Left renal pelvis (tissue), 4 donors: ENCODE measurements at regions not wholly inside any gene's neighbourhood (a gene's known extent, or its start where the extent isn't known, plus 50 kb on each side); places are given as distances from the start of the nearest gene placed in this dataset.

Source experiments
- DNase-seq, 4 donors: peaks; one replicate each; pipeline ENCODE4 v3.0.0-alpha.2; 2013; ENCODE audit warnings: low read depth in 4 of 4, low spot score in 3 of 4

- no peak for DNase-seq
These were observed 594.9 kb upstream of the ID2 start for GRCh38 chr2:8086796-8087479.

- DNase-seq, result no peak
These were observed 594.4 kb upstream of the ID2 start for GRCh38 chr2:8087480-8087840.

GRCh38 chr2:8088810-8089209 is 593.0 kb upstream of the ID2 start:
- DNase-seq, result no peak

GRCh38 chr2:8089596-8089995 is 592.3 kb upstream of the ID2 start:
- DNase-seq, result no peak

- DNase-seq, result no peak
These were observed 590.8 kb upstream of the ID2 start for GRCh38 chr2:8090748-8091700.

- no peak for DNase-seq
These were observed 587.3 kb upstream of the ID2 start for GRCh38 chr2:8094526-8094925.

GRCh38 chr2:8095978-8096377 is 585.9 kb upstream of the ID2 start:
- no peak for DNase-seq

GRCh38 chr2:8096484-8096883 is 585.4 kb upstream of the ID2 start:
- no peak for DNase-seq

- DNase-seq, result no peak
These were observed 583.2 kb upstream of the ID2 start for GRCh38 chr2:8098476-8099266.

- DNase-seq, result no peak
These were observed 582.6 kb upstream of the ID2 start for GRCh38 chr2:8099267-8099582.

- DNase-seq, result no peak
These were observed 580.1 kb upstream of the ID2 start for GRCh38 chr2:8101614-8102277.

GRCh38 chr2:8102470-8102869 is 579.4 kb upstream of the ID2 start:
- DNase-seq, result no peak

GRCh38 chr2:8103085-8103708 is 578.7 kb upstream of the ID2 start:
- no peak for DNase-seq

GRCh38 chr2:8107150-8107549 is 574.7 kb upstream of the ID2 start:
- no peak for DNase-seq

- no peak for DNase-seq
These were observed 574.1 kb upstream of the ID2 start for GRCh38 chr2:8107621-8108378.

- DNase-seq, result no peak
These were observed 571.1 kb upstream of the ID2 start for GRCh38 chr2:8110716-8111115.

GRCh38 chr2:8111193-8111592 is 570.7 kb upstream of the ID2 start:
- no peak for DNase-seq

GRCh38 chr2:8115456-8115855 is 566.4 kb upstream of the ID2 start:
- DNase-seq, result no peak

GRCh38 chr2:8115966-8116365 is 565.9 kb upstream of the ID2 start:
- no peak for DNase-seq

- DNase-seq, result no peak
These were observed 565.2 kb upstream of the ID2 start for GRCh38 chr2:8116661-8117060.
